Upper lobe of left lung (tissue), 6 donors: ENCODE measurements at regions not wholly inside any gene's neighbourhood (a gene's known extent, or its start where the extent isn't known, plus 50 kb on each side); places are given as distances from the start of the nearest gene placed in this dataset.

Source experiments
- ATAC-seq, 2 donors: fragments of 200-7000 bp; cut with Tn5 transposase; one replicate each; pipeline ENCODE4 v1.9.1; 2022; ENCODE audit warnings: mild to moderate bottlenecking in 2 of 2, moderate library complexity in 2 of 2; ENCODE audit not compliant: low FRiP score in 2 of 2
- DNase-seq, 2 donors: peaks; one replicate each; pipeline ENCODE4 v3.0.0-alpha.2; 2019 to 2020
- H3K27ac ChIP-seq, 4 donors: fragments of 200-600 bp; sonication (generic); one replicate each; pipeline ENCODE4 v1.5.1; 2016 to 2019
- H3K27me3 ChIP-seq, 4 donors: fragments of 200-600 bp; sonication (generic); one replicate each; pipeline ENCODE4 v1.5.1; 2017 to 2019
- H3K36me3 ChIP-seq, 4 donors: fragments of 200-600 bp; sonication (generic); one replicate each; pipeline ENCODE4 v1.5.1; 2016 to 2019
- H3K4me1 ChIP-seq, 4 donors: fragments of 200-600 bp; sonication (generic); one replicate each; pipeline ENCODE4 v1.5.1; 2018 to 2019
- H3K4me3 ChIP-seq, 4 donors: fragments of 200-600 bp; sonication (generic); one replicate each; pipeline ENCODE4 v1.5.1; 2017 to 2019; ENCODE audit warnings: mild to moderate bottlenecking in 2 of 4, moderate library complexity in 1 of 4
- H3K9me3 ChIP-seq, 4 donors: fragments of 200-600 bp; sonication (generic); one replicate each; pipeline ENCODE4 v1.5.1; 2018 to 2019
- CTCF ChIP-seq, 6 experiments: fragments of 450-650 bp in 4 of 6; fragments of 200-600 bp in 2 of 6; sonication (generic) in 2 of 6; IDR thresholded peaks; one replicate each; pipeline ENCODE4 v1.5.1; 2016 to 2019; ENCODE audit warnings: antibody characterized with exemption in 6 of 6
- EP300 ChIP-seq, 4 donors: sonication (generic); formaldehyde crosslinking; IDR thresholded peaks; one replicate each; pipeline ENCODE4 v1.5.1; 2017; ENCODE audit warnings: antibody characterized with exemption in 4 of 4, control low read depth in 2 of 4
- POLR2A ChIP-seq, 4 donors: fragments of 450-650 bp; IDR thresholded peaks; one replicate each; pipeline ENCODE4 v1.5.1; 2016 to 2017; ENCODE audit warnings: antibody characterized with exemption in 4 of 4, mild to moderate bottlenecking in 2 of 4
- POLR2AphosphoS5 ChIP-seq, 2 donors: sonication (generic); formaldehyde crosslinking; IDR thresholded peaks; one replicate each; pipeline ENCODE4 v1.5.1; 2017; ENCODE audit warnings: antibody characterized with exemption in 2 of 2
- WGBS, 2 donors: methylation state at CpG; one replicate each; pipeline ENCODE4 v1.1.5; 2017 to 2018; 5-methylcytosine and 5-hydroxymethylcytosine counted together
- donor health status: DM: no; HTN: no; CAD: no; lungs with moderate emphysema.
- donor health status: DM: no; HTN: yes; CAD: no; lungs with severe emphysema.

DNA sequence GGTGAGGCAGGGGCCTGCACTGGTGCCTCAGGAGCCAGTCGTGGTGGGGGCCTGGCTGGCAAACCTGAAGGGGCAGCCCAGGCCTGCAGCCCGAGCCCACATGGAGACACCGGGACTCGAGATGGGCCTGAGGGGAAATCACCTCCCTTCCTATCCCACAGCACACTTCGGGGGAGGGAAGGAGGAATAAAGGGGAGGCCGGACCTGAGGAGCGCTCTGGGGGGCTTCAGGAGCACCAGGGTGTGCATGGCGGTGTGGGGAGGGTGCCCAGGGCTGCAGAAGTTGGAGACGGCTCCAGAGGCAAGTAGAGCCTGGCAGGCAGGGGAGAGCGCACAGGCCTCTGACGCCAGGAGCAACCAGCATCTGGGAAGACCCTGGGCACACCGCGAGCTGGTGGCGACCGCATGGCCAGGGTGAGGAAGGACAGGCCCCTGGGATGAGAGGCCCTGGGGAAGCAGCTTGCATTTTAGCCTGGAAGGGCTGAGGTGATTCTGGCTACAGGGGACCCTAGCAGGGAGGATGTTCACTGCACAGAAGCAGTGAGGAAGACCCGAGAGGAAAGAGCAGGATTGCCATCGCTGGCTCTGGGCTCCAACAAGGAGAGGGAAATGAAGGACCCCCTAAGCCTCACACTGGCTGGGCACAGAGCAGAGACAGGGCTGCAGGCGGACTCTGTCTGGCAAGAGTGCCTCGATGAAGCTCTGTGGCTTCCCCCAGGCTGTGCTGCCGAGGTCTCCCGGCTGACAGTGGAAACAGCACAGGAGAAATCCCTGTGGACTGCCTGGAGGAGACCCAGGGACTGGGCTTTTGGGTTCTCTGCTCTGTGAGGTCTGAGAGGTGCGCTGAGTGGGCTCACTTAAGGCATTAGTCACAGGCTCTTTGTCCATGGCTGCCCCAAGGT, 457.7 kb downstream of the BRD1 start:
- Histone ChIP-seq H3K36me3 (no peaks in the 10 kb centered on the region), H3K27me3 (no peaks in the 10 kb centered on the region), H3K9me3 (no peaks in the 10 kb centered on the region), H3K4me1 (peaks cover 0 to 16% (median 3%) of the 10 kb centered on the region in 4 donors), H3K27ac (peak overlapping the region in 1 of 4 donors; percentile 57), H3K4me3 (no peak overlapping the region)
- no peak for TF ChIP-seq POLR2A (IDR thresholded peaks at IDR 0.05)
- TF ChIP-seq EP300 (IDR thresholded peaks at IDR 0.05) = no peak
- TF ChIP-seq POLR2AphosphoS5 (IDR thresholded peaks at IDR 0.05) = no peak
- TF ChIP-seq CTCF (IDR thresholded peaks at IDR 0.05) = no peak
- DNase-seq (no peak), ATAC-seq (no peak)
- 63 to 68% methylated on average over 20 to 21 of the region's 22 CpGs for WGBS, 2 donors

GRCh38 chr22:49368976-49369725, 458.5 kb downstream of the BRD1 start:
- Histone ChIP-seq H3K27ac (peak overlapping the region in 1 of 4 donors; percentile 57), H3K27me3 (no peaks in the 10 kb centered on the region)
- TF ChIP-seq CTCF (IDR thresholded peaks at IDR 0.05) (no peak), EP300 (IDR thresholded peaks at IDR 0.05) (no peak), POLR2A (IDR thresholded peaks at IDR 0.05) (no peak), POLR2AphosphoS5 (IDR thresholded peaks at IDR 0.05) (no peak)

GRCh38 chr22:49368221-49368975, 459.3 kb downstream of the BRD1 start:
- no peaks in the 10 kb centered on the region for H3K27me3 ChIP-seq
- WGBS, 2 donors = 85 to 94% methylated on average over 12 to 19 of the region's 19 CpGs
- DNase-seq (peak in 1 of 2 donors; percentile 39), ATAC-seq (no peak)
- peak overlapping the region in 1 of 4 donors; percentile 57 for H3K27ac ChIP-seq
- H3K4me3 ChIP-seq = peak overlapping the region in 2 of 4 donors; percentile 9 to 20
- no peak for TF ChIP-seq POLR2AphosphoS5 (IDR thresholded peaks at IDR 0.05)
- TF ChIP-seq EP300 (IDR thresholded peaks at IDR 0.05) = no peak
- TF ChIP-seq POLR2A (IDR thresholded peaks at IDR 0.05) = no peak
- TF ChIP-seq CTCF (IDR thresholded peaks at IDR 0.05) = no peak
- H3K36me3 ChIP-seq = no peaks in the 10 kb centered on the region
- H3K9me3 ChIP-seq = no peaks in the 10 kb centered on the region
- H3K4me1 ChIP-seq = peaks cover 0 to 16% (median 3%) of the 10 kb centered on the region in 4 donors

More at GRCh38 chr22:49368976-49369725, 458.5 kb downstream of the BRD1 start:
- Histone ChIP-seq H3K36me3 (no peaks in the 10 kb centered on the region), H3K4me3 (peak overlapping the region in 2 of 4 donors; percentile 9 to 20), H3K4me1 (peaks cover 0 to 16% (median 3%) of the 10 kb centered on the region in 4 donors), H3K9me3 (no peaks in the 10 kb centered on the region)
- DNase-seq (no peak), ATAC-seq (peak in 1 of 2 donors; percentile 7)
- WGBS, 2 donors = 42 to 48% methylated on average over 23 to 41 of the region's 41 CpGs

DNA sequence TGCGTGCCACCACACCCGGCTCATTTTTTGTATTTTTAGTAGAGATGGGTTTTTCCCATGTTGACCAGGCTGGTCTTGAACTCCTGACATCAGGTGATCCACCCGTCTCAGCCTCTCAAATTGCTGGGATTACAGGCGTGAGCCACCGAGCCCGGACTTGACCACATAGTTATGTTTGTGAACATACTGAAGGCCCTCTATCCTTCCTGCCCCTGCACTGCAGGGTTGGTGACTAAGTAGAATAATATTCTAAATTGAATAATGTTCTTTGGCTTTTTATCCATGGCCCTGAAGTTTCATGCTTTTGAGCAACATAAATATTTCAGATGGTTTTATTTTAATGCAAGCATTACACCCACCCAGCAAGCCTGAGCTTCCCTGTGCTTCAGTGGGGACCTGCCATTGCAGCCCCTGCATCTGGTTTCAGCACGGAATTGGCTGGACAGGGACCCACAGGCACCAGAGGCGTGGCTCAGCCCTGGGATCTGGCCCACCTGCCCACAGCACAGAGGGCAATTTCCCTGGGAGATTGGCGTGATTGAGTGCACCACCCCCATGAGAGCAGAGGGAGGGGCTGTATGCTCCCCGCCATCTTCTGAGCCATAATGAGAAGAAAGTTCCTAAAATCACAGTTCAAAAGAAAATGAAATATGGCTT, 460.5 kb downstream of the BRD1 start:
- TF ChIP-seq POLR2A (IDR thresholded peaks at IDR 0.05) (no peak), CTCF (IDR thresholded peaks at IDR 0.05) (no peak), POLR2AphosphoS5 (IDR thresholded peaks at IDR 0.05) (no peak), EP300 (IDR thresholded peaks at IDR 0.05) (no peak)
- Histone ChIP-seq H3K9me3 (no peaks in the 10 kb centered on the region), H3K4me1 (peaks cover 0 to 11% (median 3%) of the 10 kb centered on the region in 4 donors), H3K36me3 (no peaks in the 10 kb centered on the region), H3K27ac (no peak overlapping the region), H3K4me3 (no peak overlapping the region), H3K27me3 (no peaks in the 10 kb centered on the region)
- ATAC-seq (no peak), DNase-seq (no peak)
- whole genome bisulfite sequencing, 2 donors = 72 to 74% methylated on average over 9 to 10 of the region's 10 CpGs
